HEK293T (cell line): ENCODE measurements at regions not wholly inside any gene's neighbourhood (a gene's known extent, or its start where the extent isn't known, plus 50 kb on each side); places are given as distances from the start of the nearest gene placed in this dataset.

Experiments used
- CTBP1 ChIP-seq: fragments of 450-650 bp; IDR thresholded peaks from 2 replicates; pipeline ENCODE4 v1.6.1; 2016; ENCODE audit warnings: borderline replicate concordance
- ELF4 ChIP-seq: fragments of 450-650 bp; IDR thresholded peaks from 2 replicates; pipeline ENCODE4 v1.6.1; 2017; ENCODE audit warnings: antibody characterized with exemption
- FOXA1 ChIP-seq: fragments of 450-650 bp; IDR thresholded peaks from 2 replicates; pipeline ENCODE4 v1.6.1; 2016; ENCODE audit warnings: mild to moderate bottlenecking
- HDGF ChIP-seq: fragments of 450-650 bp; IDR thresholded peaks from 2 replicates; pipeline ENCODE4 v1.6.1; 2017; ENCODE audit warnings: antibody characterized with exemption, borderline replicate concordance
- PKNOX1 ChIP-seq: fragments of 450-650 bp; IDR thresholded peaks from 2 replicates; pipeline ENCODE4 v1.6.1; 2016
- SP1 ChIP-seq: fragments of 450-650 bp; IDR thresholded peaks from 2 replicates; pipeline ENCODE4 v1.6.1; 2017

DNA sequence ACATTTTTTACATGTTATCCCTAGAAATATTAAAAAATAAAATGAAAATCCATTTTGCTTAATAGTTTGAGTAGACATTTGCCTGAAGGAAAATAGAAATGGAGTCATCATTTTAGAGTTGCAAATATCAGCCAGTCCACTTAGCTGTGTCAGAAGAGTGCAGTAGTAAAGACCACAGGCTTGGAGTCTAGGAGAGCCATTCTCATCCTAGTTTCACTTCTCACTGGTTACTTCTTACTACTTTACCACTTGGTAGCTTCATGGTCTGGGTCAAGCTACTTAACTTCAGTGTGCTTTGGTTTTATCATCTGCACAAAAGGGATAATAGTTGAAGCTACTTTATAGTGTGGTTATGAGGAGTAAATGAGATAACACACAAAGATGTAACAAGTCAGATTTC lies 286.5 kb upstream of the NBEA start:
- TF ChIP-seq HDGF = no peak
- no peak for TF ChIP-seq ELF4
- TF ChIP-seq PKNOX1 = no peak
- no peak for TF ChIP-seq SP1
- no peak for TF ChIP-seq FOXA1
- TF ChIP-seq CTBP1 = no peak
